Right ventricle myocardium inferior (tissue), 1 donor: ENCODE measurements at regions not wholly inside any gene's neighbourhood (a gene's known extent, or its start where the extent isn't known, plus 50 kb on each side); places are given as distances from the start of the nearest gene placed in this dataset.

ENCODE experiments used
- ATAC-seq: fragments of 200-7000 bp; cut with Tn5 transposase; one replicate; pipeline ENCODE4 v1.9.1; 2020; ENCODE audit warnings: mild to moderate bottlenecking, moderate library complexity
- DNase-seq: peaks from one replicate; pipeline ENCODE4 v3.0.0; 2021; ENCODE audit errors: missing footprints
- intact Hi-C: fragments of 100-400 bp; cut with DNase I; formaldehyde crosslinking; loops from one replicate; pipeline ENCODE4 v1.11.0; 2022
- donor health status: DM: no; HTN: yes; CAD: no; lungs with severe emphysema.

DNA sequence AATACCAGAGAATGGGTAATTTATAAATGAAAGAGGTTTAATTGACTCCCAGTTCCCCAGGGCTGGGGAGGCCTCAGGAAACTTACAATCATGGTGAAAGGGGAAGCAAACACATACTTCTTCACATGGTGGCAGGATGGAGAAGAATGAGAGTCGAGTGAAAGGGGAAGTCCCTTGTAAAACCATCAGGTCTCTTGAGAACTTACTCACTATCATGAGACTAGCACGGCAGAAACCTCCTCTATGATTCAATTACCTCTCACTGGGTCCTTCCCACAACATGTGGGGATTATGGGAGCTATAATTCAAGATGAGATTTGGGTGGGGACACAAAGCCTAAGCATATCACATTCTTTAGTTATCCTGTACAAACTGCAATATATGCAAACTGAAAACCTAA, 609.4 kb downstream of the MTRR start:
- DNase-seq (no peak), ATAC-seq (no peak)
- intact Hi-C loops: no loop called here

DNA sequence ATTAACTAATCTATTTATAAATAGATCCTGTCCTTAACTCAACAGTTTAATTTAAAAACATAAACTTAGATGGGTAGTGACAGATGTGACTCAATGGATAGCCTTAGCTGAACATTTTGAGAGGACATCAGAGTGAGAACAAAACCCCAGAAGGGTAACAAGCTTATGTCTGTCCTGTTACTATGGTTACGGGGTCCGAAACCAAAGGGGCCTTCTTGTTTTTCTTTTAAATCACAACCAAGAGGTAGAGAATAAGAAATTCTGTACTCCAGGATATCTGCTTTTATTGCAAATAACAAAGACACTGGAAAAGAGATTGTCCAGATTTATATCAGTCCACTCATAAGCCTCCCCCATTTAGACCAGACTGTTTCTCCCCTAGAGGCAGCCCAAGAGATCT, 612.1 kb downstream of the MTRR start:
- ATAC-seq (no peak), DNase-seq (no peak)
- intact Hi-C loops: no loop called here

DNA sequence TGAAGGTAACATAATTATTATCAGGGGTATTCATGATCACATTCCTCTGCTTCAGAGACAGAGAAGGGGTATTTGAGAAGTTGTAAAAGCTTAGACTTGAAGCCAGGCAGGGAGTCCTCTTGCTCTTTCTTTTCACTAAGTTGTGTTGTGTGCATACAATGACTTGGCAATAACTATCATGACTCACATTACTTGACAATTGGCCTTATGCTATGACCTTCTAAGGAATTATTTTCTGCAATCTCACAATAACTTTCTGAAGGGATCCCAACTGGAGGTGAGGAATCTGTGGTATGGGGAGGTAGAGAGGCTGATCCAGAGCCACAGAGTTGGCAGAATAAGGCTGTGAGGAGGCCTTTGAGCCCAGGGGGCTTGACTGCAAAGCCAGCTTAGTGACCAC, 622.3 kb downstream of the MTRR start:
- DNase-seq (no peak), ATAC-seq (no peak)
- intact Hi-C loops: no loop called here

DNA sequence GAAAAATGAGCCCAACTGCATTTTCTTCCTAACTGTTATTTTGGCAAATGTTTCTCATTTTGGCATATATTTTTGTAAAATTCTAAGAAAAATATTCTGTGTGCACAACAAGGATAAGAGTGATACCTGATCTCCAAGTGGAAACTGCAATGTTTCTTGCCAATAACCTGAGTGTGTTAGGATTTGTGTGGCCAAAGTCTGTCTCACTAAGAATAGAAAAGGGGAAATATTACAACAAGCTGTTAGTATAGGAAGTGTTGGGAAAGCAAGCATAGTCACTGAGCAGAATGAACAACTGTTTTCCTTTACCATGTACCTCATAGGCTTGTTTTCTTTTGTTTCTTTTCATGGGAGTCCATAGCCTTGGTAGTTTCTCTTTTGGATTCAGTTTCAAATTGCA, 624.2 kb downstream of the MTRR start:
- intact Hi-C loops: no loop called here

DNA sequence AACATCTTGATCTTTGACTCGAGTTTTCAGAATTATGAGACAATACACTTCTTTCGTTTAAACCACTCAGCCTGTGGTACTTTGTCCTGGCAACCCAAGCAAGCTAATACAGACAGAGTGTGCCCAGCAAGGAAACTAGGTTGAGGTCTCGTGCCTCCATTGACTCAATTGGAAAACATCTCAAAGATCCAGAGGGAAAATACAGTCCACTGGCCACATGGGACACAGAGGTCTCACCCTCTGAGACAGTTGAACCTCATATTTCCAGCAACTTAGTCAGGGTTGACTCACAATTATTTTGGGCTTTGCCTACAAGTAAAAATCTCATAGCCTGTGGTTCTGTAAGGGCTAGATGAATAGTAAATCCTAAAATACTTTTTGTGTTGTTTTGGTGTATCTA, 631.5 kb downstream of the MTRR start:
- DNase-seq: no peak
- intact Hi-C loops: no loop called here
- ATAC-seq: no peak

More for the DNA sequence above, 624.2 kb downstream of the MTRR start:
- no peak for DNase-seq
- ATAC-seq: no peak

DNA sequence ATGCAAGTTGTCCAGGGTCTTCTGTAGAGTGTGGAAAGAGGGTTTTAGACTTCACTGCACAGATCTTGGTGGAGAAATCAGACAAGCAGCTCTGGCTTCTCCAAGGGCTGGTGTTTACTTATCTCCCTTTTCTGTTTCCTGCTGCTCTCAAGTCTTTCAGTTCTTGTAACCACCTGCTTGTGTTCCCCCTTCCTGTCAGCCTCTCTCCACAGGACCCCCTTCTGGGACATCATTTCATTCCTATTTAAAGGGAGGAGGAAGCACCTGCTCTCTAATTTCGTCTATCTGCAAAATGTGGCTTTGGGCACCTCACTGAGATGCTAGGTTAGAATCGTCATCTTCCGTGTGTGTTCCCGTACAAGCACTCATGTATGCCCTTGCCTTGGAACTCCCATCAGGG, 636.2 kb downstream of the MTRR start:
- DNase-seq (no peak), ATAC-seq (no peak)
- intact Hi-C loops: no loop called here

DNA sequence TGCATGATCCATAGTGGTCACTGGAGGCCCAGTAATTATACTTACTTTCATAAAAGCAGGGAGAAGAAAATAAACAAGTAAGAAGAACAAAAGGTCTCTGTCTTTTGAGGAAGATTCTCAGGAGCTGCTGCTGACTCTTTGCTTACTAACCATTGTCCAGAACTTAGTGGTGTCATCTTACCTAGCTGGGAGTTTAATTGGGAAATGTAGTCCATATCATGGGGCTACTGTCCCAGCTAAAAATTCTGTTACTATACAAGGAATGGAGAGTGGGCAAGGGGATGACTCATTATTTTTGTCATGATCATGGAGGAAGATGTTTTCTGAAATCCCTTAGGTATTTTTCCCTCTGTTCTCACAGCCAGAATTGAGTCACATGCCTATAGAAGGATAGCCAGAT, 639.3 kb downstream of the MTRR start:
- ATAC-seq (no peak), DNase-seq (no peak)
- intact Hi-C loops: no loop called here

DNA sequence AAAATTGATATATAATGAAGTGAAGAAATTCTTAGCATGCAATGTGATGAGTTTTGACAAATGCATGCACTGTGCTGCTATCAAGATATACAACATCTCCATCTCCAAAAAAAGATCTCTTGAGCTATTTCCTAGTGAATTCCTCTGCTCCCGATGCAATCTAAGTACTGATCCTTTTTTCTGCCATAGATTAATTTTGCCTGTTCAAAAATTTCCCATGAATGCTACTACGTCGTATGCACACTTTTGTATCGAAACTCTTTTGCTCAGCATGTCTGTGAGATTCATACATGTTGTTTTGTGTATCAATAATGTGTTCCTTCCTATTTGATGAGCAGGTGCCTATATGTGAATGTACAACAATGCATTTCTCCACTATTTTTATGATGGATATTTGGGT, 647.4 kb downstream of the MTRR start:
- ATAC-seq (no peak), DNase-seq (no peak)
- intact Hi-C loops: no loop called here

DNA sequence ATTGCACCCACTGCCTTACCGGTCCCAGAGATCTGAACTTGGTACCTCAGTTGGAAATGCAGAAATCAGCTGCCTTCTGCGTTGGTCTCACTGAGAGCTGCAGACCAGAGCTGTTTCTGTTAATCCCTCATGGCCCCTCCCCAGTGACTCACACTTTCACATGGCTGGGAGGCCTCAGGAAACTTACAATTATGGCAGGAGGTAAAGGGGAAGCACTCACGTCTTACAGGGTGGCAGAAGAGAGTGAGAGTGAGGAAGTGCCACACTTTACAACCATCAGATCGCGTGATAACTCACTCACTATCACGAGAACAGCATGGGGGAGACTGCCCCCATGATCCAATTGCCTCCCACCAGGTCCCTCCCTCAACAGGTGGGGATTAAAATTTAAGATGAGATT, 648.5 kb downstream of the MTRR start:
- DNase-seq (no peak), ATAC-seq (no peak)
- intact Hi-C loops: no loop called here

DNA sequence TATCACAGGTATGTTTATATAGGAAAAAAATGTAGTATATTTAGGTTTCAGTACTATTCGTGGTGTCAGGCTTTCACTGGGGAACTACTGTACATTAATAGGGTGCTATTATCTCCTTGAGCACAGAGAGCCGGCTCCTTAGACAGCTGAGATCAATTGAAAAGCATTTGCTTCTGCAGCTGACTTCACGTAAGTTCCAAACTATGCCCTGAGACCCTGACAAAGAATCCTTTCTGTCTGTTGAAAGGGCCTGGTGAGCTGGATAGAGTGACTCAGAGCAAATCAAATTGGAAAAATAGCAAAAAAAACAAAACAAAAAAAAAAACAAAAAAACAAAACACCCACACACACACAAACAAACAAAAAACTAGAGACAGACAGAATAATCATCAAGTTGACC, 652.0 kb downstream of the MTRR start:
- DNase-seq: no peak
- no peak for ATAC-seq
- intact Hi-C loops: no loop called here

DNA sequence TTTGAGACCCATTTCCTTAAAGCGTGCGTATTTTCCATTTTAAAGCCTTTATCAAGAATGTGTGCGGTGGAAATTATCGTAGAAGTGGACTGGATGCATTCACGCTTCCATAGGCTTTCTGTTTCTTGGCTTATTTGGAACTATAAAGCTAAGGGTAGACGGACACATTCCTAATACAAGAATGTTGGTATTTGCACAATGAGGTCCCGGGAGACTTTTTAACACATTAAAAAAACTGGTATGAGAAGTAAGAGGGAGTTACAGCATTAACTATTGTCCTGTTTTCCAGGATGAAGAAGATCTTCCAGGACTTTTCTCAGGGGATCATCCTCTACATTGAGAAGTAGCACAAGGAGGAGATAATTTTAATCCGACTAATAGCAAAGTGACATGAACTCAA, 653.0 kb downstream of the MTRR start:
- ATAC-seq (no peak), DNase-seq (no peak)
- intact Hi-C loops: no loop called here

DNA sequence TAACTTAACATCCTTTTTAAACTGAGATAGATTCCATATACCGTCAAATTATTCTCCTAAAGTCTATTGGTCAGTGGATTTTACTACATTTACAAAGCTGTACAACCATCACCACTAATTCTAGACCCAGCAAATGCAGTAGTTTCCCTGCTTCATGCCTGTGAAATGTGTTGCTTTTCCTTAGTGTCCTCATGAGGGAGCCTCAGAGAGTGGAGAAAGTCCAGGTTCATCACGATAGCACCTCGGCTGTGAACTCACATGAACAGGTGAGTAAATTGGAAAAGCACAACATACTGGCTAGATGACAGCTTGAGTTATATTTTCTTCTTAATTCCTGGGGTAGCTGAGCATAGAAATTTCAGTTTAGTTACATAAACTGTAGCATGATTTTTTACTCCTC, 653.7 kb downstream of the MTRR start:
- no peak for DNase-seq
- intact Hi-C loops: no loop called here
- no peak for ATAC-seq

DNA sequence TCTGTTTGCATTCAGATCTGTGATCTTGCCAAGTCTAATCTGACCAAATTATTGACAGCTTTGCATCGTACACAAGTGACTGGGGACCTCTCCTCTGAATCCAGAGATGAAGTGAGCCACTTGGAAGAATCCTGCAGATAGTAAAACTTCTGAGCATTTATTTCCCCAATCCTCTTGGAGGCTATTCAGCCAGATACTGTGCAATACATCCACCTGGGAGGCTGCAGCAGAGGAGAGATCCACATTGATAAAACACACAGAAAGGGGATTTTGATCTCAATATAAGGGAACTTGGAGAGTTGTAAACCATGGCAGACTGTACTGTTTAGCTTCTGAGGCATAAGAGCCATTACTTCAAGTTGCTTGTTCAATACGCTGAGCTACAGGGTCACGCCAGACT, 654.6 kb downstream of the MTRR start:
- no peak for ATAC-seq
- intact Hi-C loops: no loop called here
- no peak for DNase-seq

DNA sequence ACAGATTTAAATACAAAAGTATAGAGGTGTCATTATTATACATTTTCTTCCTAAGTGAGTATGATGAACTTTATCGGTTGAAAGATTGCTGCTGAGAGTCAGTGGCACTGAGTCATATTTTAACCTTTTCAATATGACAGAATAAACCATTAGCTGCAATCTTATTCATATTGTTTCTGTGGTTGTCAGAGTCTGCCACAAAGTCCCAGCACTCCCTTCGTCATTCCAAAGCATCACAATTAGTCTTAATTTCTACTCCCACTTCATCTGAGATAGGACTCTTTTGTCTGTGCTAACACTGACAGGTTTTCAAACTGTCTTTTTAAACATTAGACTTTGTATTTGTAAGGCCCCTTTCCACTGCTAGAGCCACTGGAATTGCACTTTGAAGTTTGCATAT, 656.9 kb downstream of the MTRR start:
- intact Hi-C loops: no loop called here
- ATAC-seq (no peak), DNase-seq (no peak)

DNA sequence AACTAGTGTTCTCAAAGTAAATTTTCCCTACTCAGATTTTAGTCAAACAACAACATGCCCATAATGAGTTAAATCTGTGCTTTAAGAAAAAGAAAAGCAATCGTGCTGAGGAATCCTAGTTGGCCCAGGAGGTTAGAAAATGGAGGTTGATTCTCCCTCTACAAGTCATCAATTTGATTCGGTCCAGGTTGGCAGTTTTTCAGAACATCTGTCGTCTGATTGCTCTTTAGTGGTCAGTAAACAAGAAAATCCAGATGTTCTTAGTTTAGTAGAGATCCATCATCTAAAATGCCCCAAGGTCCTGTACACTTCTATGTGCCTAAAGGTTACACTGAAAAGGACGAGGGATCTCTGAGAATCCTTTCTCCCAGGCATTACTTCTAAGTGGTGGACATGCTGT, 659.2 kb downstream of the MTRR start:
- ATAC-seq: no peak
- intact Hi-C loops: no loop called here

DNA sequence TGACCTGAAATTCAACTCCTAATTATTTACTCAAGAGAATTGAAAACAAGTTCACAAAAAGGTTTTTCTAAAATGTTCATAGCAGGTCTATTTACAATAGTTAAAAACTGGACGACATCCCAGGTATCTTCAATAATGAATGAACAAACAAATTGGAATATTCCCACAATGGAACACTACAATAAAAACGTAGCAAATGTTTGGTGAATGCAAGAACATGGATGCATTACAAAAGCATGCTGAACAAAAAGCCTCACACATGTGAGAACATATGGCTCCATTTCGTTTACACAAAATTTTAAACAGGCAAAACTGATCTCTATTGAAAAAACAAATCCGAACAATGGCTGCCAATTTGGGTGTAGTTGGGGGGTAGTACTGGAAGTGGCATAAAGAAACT, 669.9 kb downstream of the MTRR start:
- intact Hi-C loops: no loop called here
- ATAC-seq (no peak), DNase-seq (no peak)

More for the DNA sequence above, 659.2 kb downstream of the MTRR start:
- DNase-seq: no peak

DNA sequence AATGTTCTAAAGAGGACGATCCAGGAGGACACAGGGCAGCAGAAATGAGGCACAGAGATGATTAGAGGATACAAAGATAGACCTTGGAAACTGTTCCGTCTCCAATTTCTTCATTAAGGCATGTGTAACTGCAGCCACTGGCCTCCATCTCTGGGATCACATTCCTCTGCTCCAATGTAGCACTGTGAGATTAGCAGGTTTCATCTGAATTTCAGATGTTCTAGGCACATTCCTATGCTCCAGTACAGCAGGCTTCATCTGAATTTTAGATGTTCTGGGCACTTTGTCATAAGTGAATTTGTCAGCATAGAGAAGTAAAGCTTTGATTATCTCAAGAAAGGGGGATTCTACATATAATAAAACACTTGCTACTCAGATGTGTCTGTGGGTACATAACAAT, 671.4 kb downstream of the MTRR start:
- DNase-seq (no peak), ATAC-seq (no peak)
- intact Hi-C loops: no loop called here

DNA sequence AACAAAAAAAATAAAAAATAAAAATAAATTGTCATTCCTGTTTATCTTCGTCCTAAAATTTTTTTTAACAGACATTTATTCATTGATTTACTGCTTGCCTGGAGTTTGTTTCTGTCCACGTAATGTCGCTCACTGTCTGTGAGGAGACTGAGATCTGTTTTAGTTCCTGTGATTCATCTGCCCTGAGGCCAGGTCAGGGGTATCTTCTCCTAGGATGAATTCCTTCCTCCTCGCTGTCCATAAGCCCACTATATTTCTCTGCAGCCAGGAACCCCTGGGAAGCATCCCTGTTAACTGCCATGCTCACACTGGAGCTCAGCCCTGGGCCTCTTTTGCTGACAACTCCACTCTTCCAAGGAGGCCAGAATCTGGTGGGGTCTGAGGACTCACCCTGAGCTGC, 682.0 kb downstream of the MTRR start:
- intact Hi-C loops: no loop called here
- no peak for ATAC-seq
- DNase-seq: no peak

DNA sequence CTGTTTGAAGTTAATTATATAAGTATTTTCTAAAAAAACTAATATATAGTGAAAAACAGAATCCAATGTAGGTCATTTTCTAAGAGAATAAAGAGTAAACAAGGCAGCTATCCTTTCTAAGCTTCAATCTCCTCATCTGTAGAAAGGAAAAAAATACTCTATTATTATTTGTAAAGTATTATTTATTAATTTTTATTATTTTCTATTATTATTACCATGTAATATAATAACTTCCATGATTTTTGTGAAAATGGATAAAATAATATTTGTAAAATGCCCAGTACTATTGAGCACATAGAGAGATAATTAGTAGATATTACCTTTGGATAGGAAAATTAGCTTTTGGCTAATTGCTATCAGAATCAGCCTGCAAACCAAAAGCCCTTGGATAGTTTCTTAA, 684.4 kb downstream of the MTRR start:
- no peak for DNase-seq

DNA sequence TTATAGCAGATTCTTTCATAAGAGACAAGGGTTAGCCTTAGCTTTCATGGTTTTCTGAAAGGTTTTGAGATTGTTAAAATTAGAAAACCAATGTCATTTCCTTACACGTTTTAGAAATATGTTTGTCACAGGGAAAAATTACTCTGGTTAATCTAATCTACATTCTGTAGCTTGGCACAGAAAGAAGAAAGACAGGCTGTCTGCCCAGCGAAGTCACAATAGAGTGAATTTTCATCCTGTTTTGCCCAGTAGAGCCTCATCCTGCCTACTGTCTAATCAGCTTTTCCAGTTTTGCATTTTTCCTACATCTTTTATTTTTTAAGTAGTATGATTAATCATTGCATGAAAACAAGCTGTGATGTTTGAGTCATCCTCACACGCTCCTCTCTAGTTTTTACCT, 688.8 kb downstream of the MTRR start:
- DNase-seq: no peak
- ATAC-seq: no peak
- intact Hi-C loops: no loop called here

More for the DNA sequence above, 684.4 kb downstream of the MTRR start:
- intact Hi-C loops: no loop called here
- ATAC-seq: no peak

DNA sequence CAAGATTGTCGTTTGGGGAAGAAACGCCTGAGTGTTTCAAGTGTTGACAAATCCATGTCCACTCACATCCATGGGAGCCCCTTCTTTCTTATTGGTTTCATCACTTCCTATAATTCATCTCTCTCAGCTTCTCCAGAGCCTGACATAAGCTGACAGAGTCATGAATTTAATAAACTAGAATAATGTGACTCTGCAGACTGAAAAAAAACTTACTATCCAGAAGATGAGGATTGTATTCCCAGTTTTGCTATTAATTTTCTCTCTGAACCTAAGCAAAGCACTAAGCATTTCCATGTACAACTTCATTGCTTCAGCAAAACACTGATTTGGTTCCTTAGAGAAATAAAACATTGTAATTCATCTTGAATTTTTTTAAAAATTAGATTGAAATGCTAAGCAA, 691.8 kb downstream of the MTRR start:
- intact Hi-C loops: no loop called here
- ATAC-seq: no peak
- no peak for DNase-seq

DNA sequence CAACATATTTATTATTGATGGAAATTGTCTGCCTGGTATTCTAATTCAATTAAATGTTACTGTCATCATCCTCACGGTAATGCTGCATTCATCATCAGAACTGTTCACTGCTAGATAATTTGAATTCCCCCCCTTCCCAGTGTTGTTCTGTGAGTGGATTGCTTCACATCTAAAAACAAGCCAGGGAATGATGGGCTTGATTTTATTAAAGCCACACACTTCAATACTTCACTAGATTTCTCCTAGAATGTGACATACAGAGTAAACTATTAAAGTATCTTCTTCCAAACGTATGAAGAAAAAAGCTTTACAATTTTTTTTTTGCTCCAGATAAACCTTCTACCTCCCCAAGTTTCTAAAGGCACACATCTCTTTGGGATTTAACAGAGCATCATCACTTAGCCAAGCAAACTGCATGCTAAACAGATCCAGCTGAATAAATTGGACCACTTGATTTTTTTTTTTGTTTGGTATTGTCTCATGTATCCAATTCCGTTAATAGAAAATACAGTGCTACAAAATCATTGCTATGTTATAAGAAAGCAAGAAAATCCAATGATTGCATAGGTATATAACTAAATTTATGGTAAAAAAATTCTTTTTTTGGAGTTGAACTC, 692.4 kb downstream of the MTRR start:
- ATAC-seq (no peak), DNase-seq (no peak)
- intact Hi-C loops: no loop called here
